Fibroblast of skin of back (primary cell): ENCODE measurements at regions not wholly inside any gene's neighbourhood (a gene's known extent, or its start where the extent isn't known, plus 50 kb on each side); places are given as distances from the start of the nearest gene placed in this dataset.

Experiments used
- DNase-seq: peaks from one replicate; pipeline ENCODE4 v3.0.0-alpha.2; 2013

DNA sequence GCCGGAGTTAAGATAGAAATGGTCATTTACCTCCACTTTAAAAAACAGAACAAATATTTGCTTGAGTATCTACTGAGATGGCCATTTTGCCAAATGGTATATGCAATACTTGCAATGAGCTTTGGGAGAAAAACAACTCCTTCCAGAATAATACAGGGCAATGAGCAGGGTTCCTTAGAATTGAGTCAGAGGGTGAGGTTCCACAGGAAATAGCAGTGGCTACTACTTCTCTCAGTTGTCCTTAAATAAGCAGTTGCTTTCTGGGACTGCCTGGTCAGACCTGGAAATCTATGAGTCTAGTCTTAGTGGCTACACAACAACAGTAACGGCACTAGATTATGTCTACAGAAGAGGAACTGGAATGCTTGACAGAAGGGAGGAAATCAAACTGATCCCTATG lies 80.9 kb upstream of the CCDC85A start:
- peak; percentile 69 for DNase-seq

- DNase-seq, result no peak
Measured at GRCh38 chr2:56104962-56105361, 78.8 kb upstream of the CCDC85A start.

- DNase-seq, result peak; percentile 15
Measured at GRCh38 chr2:56107502-56108220, 76.1 kb upstream of the CCDC85A start.

DNA sequence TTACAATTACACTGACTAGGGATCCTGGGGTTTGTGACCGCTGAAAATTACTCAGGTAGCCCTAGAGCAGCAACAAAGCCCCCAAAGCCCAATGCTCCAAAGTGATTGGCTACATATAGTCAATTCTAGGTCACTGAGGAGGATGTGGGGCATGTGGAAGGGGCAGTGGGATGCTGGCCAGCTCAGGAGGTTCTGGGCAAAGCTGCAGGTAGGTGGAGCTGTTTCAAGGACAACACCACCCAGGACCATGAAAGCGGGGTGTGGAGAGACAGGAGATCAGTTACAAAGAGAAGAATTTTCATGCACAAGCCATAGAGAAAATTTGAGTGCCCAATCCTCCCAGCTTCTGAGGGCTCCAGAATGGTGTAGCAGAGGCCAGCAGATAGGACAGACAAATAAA lies 75.0 kb upstream of the CCDC85A start:
- no peak for DNase-seq

DNA sequence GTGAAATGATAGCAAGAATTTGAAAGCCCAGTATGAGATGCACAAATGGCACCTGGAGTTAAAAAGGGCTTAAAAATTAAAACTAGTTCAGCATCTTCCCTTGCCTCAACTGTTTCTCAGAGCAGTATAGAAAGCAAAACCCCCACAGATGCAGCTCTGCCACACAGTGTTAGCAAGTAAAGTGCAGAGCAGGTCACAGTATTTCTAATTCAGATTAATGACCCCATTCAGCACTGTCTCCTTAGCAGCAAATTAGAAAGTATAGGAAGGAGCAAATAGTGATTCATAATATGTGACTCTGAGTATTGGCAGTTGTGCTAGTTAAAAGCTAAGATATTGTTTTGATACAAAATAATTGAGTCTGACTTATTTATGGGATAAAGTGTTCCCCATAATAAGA lies 73.8 kb upstream of the CCDC85A start:
- DNase-seq, result no peak

- DNase-seq, result no peak
Measured at GRCh38 chr2:56113382-56113975, 70.3 kb upstream of the CCDC85A start.

- no peak for DNase-seq
Measured at GRCh38 chr2:56117764-56118163, 66.0 kb upstream of the CCDC85A start.

- no peak for DNase-seq
Measured at GRCh38 chr2:56118474-56118873, 65.3 kb upstream of the CCDC85A start.

- no peak for DNase-seq
Measured at GRCh38 chr2:56121995-56122394, 61.8 kb upstream of the CCDC85A start.

GRCh38 chr2:56123538-56123937 lies 60.3 kb upstream of the CCDC85A start:
- no peak for DNase-seq

DNA sequence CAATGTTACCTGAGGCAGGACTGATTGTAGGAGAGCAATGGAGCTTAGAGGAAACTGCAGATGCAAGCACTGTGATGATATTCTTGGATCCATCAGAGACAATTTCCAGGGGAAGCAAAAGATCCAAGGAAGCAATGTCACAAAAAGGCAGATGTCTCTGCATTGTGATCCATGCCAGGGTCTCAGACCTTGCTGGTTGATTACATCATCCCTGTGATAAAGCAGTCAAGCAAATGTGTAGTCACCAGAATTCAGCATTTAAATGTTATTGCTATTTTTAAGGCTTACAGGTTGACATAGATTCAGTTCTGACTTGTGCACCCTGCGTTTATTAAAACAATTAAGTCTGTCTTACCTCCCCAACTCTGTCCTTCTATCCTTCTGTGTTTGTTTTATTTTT lies 56.8 kb upstream of the CCDC85A start:
- no peak for DNase-seq

- DNase-seq, result no peak
Measured at GRCh38 chr2:56127463-56128152, 56.2 kb upstream of the CCDC85A start.

DNA sequence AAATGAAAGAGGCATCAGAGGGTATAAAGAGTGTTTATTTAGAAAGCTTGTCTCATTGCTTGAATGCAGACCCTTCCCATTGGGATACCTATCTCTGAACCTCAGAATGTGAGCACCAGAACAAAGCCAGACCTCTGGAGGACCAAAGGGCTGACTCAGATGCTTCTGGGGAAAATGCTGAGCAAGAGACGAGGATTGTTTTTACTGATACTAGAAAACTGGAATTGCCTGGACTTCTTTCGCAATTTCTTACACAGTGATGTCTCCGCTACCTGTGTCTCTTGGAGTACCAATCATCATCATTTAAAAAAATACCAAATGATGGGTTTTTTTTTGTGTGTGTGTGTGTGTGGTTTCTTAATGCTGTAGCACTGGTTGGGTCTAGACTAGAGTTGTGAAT lies 55.6 kb upstream of the CCDC85A start:
- no peak for DNase-seq

- peak; percentile 44 for DNase-seq
Measured at GRCh38 chr2:56130463-56131070, 53.2 kb upstream of the CCDC85A start.

DNA sequence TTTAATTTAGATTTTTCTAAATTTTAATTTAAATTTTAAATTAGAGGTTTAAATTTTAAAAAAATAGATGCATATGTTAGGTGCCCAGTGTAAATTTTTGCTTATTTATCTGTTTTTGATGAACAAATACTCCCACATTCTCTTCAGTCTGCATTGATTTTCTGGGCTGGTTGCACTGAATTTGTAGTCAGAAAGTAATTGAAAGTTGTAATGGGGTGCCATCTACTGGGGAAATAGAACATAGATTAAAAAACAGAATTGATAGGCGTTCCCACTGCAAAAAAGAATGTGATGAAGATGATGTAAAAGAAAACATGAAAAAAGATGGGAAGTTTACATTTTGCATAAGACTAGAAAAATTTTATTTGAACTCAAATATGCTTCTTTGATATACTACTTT lies 51.7 kb upstream of the CCDC85A start:
- DNase-seq, result peak; percentile 59

DNA sequence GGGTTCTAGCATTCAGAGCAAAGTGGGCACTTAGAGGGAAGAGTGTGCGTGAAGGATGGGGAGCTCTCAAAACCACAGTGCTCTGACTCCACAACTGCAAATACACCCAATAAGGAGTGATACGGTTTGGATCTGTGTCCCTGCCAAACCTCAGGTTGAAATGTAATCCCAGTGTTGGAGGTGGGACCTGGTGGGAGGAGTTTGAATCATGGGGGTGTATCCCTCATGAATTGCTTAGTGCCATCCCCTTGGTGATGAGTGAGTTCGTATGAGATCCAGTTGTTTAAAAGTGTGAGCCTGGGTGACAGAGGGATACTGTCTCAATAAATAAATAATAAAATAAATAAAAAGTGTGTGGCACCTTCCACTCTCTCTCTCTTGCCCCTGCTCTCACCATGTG lies 50.3 kb upstream of the CCDC85A start:
- no peak for DNase-seq

DNA sequence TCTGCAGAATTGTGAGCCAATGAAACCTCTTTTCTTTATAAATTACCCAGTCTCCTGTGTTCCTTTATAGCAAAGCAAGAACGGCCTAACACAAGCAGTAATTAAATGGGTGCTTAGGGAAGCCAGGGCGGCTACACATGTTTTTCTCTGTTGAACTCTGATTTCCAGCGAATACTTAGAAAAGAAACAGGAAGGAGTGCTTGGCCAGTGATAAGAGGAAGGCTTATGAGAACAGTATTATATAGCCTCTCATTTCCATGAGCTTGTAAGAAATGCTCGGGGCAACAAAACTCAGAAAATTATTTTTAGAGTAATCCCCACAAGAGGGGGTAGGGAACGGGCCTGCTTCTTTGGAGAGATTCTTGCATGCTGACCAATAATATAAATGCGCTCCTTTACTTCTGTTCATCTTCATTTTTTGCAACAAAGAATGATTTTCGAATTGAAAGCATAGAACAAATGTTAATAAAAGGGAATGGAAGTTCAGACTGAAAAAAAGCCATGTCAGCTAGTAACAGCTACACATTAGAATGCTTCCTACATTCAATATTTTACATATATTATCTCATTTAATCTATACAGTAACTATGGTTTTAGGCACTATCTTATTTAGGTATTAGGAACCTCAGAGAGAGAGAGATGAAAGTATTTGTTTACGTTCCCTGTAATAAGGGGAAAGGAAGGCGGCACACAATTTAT lies 49.7 kb upstream of the CCDC85A start:
- no peak for DNase-seq
